H1 (cell line): ENCODE measurements at regions not wholly inside any gene's neighbourhood (a gene's known extent, or its start where the extent isn't known, plus 50 kb on each side); places are given as distances from the start of the nearest gene placed in this dataset.
A peak's percentile ranks its signal among the peaks of the same experiment; 100 is the strongest.

Experiments
- CTCF ChIA-PET: fragments of 300-600 bp; sonication (Branson Sonifier 250); formaldehyde crosslinking; loops from one replicate; lab custom pipeline; 2021; ENCODE audit not compliant: partially characterized antibody; lab: Charles Lee
- POLR2A ChIA-PET: fragments of 300-600 bp; sonication (Branson Sonifier 250); formaldehyde crosslinking; loops from one replicate; lab custom pipeline; 2021; ENCODE audit warnings: inconsistent platforms; ENCODE audit not compliant: partially characterized antibody; lab: Charles Lee
- DNase-seq, 2 experiments: peaks; one replicate each; pipeline versions ENCODE4 v3.0.0 to v3.0.0-alpha.2; 2010 to 2022; ENCODE audit warnings: low spot score in 2 of 2, low read depth in 1 of 2, mixed read lengths in 1 of 2
- FAIRE-seq: peaks from 2 replicates; lab custom pipeline; 2011; peaks lifted over from hg19 to GRCh38; lab: Jason Lieb, UNC
- H2AFZ ChIP-seq: 2 replicates; pipeline ENCODE4 v1.8.1; 2012; ENCODE audit warnings: low read length, inconsistent platforms
- H2AK5ac ChIP-seq: 2 replicates; pipeline ENCODE4 v1.6.1; 2013; ENCODE audit warnings: low read depth, low read length
- H2BK120ac ChIP-seq: replicated peaks from 2 replicates; pipeline ENCODE3; 2013; ENCODE audit warnings: low read depth, low read length, inconsistent platforms
- H2BK12ac ChIP-seq: 2 replicates; pipeline ENCODE4 v1.6.1; 2013; ENCODE audit warnings: low read depth, low read length
- H2BK15ac ChIP-seq: 2 replicates; pipeline ENCODE4 v1.6.1; 2013; ENCODE audit warnings: low read length
- H2BK20ac ChIP-seq: 2 replicates; pipeline ENCODE4 v1.6.1; 2013; ENCODE audit warnings: low read length
- H2BK5ac ChIP-seq: 2 replicates; pipeline ENCODE4 v1.6.1; 2013; ENCODE audit warnings: low read depth, low read length
- H3K14ac ChIP-seq: 2 replicates; pipeline ENCODE4 v1.6.1; 2013; ENCODE audit warnings: inconsistent platforms; ENCODE audit not compliant: insufficient read length
- H3K18ac ChIP-seq: 2 replicates; pipeline ENCODE4 v1.6.1; 2013; ENCODE audit warnings: low read length; ENCODE audit errors: extremely low read depth
- H3K23ac ChIP-seq: 2 replicates; pipeline ENCODE4 v1.6.1; 2013; ENCODE audit warnings: inconsistent platforms; ENCODE audit not compliant: insufficient read length
- H3K23me2 ChIP-seq: 2 replicates; pipeline ENCODE4 v1.6.1; 2013; ENCODE audit warnings: low read depth, low read length
- H3K27ac ChIP-seq: 2 replicates; pipeline ENCODE4 v1.6.1; 2011; ENCODE audit warnings: low read depth, low read length, inconsistent platforms
- H3K27me3 ChIP-seq, 4 experiments: replicated peaks in 1 of 4; 1 replicate in 1 of 4; 2 replicates in 3 of 4; pipeline versions ENCODE4 v1.6.1 to v1.8.1; 2011 to 2013; ENCODE audit warnings: low read length in 3 of 4, mild to moderate bottlenecking in 3 of 4, inconsistent platforms in 2 of 4, mixed read lengths in 2 of 4, moderate library complexity in 1 of 4; ENCODE audit not compliant: control insufficient read depth in 3 of 4, insufficient read depth in 3 of 4; ENCODE audit errors: extremely low read depth in 1 of 4
- H3K36me3 ChIP-seq, 4 experiments: 2 replicates each; pipeline versions ENCODE4 v1.6.1 to v1.8.1; 2011 to 2013; ENCODE audit warnings: mild to moderate bottlenecking in 4 of 4, low read length in 3 of 4, moderate library complexity in 2 of 4, control low read depth in 1 of 4, inconsistent platforms in 1 of 4; ENCODE audit not compliant: insufficient read depth in 4 of 4, control insufficient read depth in 2 of 4
- H3K4ac ChIP-seq: replicated peaks from 2 replicates; pipeline ENCODE3; 2013; ENCODE audit warnings: low read length, low read depth, mixed read lengths, inconsistent platforms; ENCODE audit not compliant: insufficient read length
- H3K4me1 ChIP-seq, 4 experiments: replicated peaks in 1 of 4; 1 replicate in 1 of 4; 2 replicates in 3 of 4; pipeline versions ENCODE4 v1.6.1 to v1.8.1; 2011 to 2013; ENCODE audit warnings: low read length in 3 of 4, inconsistent platforms in 2 of 4, mixed read lengths in 1 of 4; ENCODE audit not compliant: insufficient read depth in 4 of 4, control insufficient read depth in 3 of 4
- H3K4me2 ChIP-seq, 2 experiments: 2 replicates each; pipeline versions ENCODE4 v1.6.1 to v1.8.1; 2011 to 2013; ENCODE audit warnings: low read depth in 2 of 2, low read length in 2 of 2, control low read depth in 1 of 2, inconsistent platforms in 1 of 2, mild to moderate bottlenecking in 1 of 2; ENCODE audit not compliant: insufficient read depth in 1 of 2
- H3K4me3 ChIP-seq, 4 experiments: fragments of 200-600, 300-600 bp in 1 of 4; sonication (generic), shearing (Covaris generic), sonication (Bioruptor Twin) in 1 of 4; 2 replicates each; pipeline versions ENCODE4 v1.5.1 to v1.8.1; 2011 to 2016; ENCODE audit warnings: low read length in 4 of 4, low read depth in 3 of 4, control low read depth in 2 of 4, inconsistent platforms in 2 of 4, mild to moderate bottlenecking in 2 of 4, mixed read lengths in 1 of 4, moderate library complexity in 1 of 4; ENCODE audit not compliant: insufficient read depth in 2 of 4; ENCODE audit errors: extremely low read depth in 1 of 4
- H3K56ac ChIP-seq: replicated peaks from 2 replicates; pipeline ENCODE3; 2013; ENCODE audit warnings: low read depth, mild to moderate bottlenecking, mixed read lengths, low read length, inconsistent platforms; ENCODE audit not compliant: insufficient read length
- H3K79me1 ChIP-seq: 2 replicates; pipeline ENCODE4 v1.6.1; 2013; ENCODE audit warnings: low read depth, low read length, control low read depth
- H3K79me2 ChIP-seq, 2 experiments: 2 replicates each; pipeline versions ENCODE4 v1.6.1 to v1.8.1; 2012 to 2013; ENCODE audit warnings: low read length in 2 of 2, mild to moderate bottlenecking in 2 of 2, inconsistent platforms in 1 of 2; ENCODE audit not compliant: insufficient read depth in 2 of 2, control insufficient read depth in 1 of 2
- H3K9ac ChIP-seq, 4 experiments: replicated peaks in 1 of 4; 1 replicate in 1 of 4; 2 replicates in 3 of 4; pipeline versions ENCODE4 v1.6.1 to v1.8.1; 2011 to 2013; ENCODE audit warnings: low read depth in 3 of 4, low read length in 3 of 4, control low read depth in 2 of 4, mild to moderate bottlenecking in 2 of 4, moderate library complexity in 2 of 4, inconsistent platforms in 1 of 4; ENCODE audit errors: extremely low read depth in 1 of 4
- H3K9me3 ChIP-seq, 2 experiments: 2 replicates each; pipeline versions ENCODE4 v1.6.1 to v1.8.1; 2012 to 2013; ENCODE audit warnings: mild to moderate bottlenecking in 2 of 2, moderate library complexity in 2 of 2, control low read depth in 1 of 2, inconsistent platforms in 1 of 2, low read depth in 1 of 2, low read length in 1 of 2, mixed read lengths in 1 of 2; ENCODE audit not compliant: insufficient read depth in 2 of 2
- H4K20me1 ChIP-seq, 2 experiments: replicated peaks in 1 of 2; 2 replicates each; pipeline versions ENCODE3 to v1.8.1; 2011 to 2013; ENCODE audit warnings: inconsistent platforms in 2 of 2, low read length in 2 of 2, mild to moderate bottlenecking in 1 of 2; ENCODE audit not compliant: insufficient read depth in 2 of 2, control insufficient read depth in 1 of 2
- H4K5ac ChIP-seq: 2 replicates; pipeline ENCODE4 v1.6.1; 2013; ENCODE audit warnings: low read length, low read depth, mixed read lengths, inconsistent platforms; ENCODE audit not compliant: insufficient read length
- H4K8ac ChIP-seq: 2 replicates; pipeline ENCODE4 v1.8.0; 2013; ENCODE audit warnings: mild to moderate bottlenecking, moderate library complexity, low read length, inconsistent platforms; ENCODE audit not compliant: insufficient read depth; ENCODE audit errors: extremely low read depth
- H4K91ac ChIP-seq: replicated peaks from 2 replicates; pipeline ENCODE3; 2013; ENCODE audit warnings: low read length, mixed read lengths, inconsistent platforms; ENCODE audit not compliant: insufficient read length
- WGBS, 2 experiments: shearing (Covaris generic) in 1 of 2; methylation state at CpG; one replicate each; pipeline versions ENCODE4 v1.1.6 to v1.1.7; 2013 to 2015; ENCODE audit warnings: low lambda C conversion rate in 2 of 2, mixed read lengths in 2 of 2, inconsistent platforms in 1 of 2, low coverage in 1 of 2, missing lambda C conversion rate in 1 of 2; ENCODE audit not compliant: insufficient replicate concordance in 2 of 2, insufficient coverage in 1 of 2, insufficient read length in 1 of 2; ENCODE audit errors: extremely low coverage in 1 of 2, missing lambda C conversion rate in 1 of 2; 5-methylcytosine and 5-hydroxymethylcytosine counted together

GRCh38 chr22:44429941-44430587 is 68.0 kb downstream of the RTL6 start:
- no peak overlapping the region for H3K14ac ChIP-seq
- no peak overlapping the region for H3K9ac ChIP-seq

More at GRCh38 chr22:44429941-44430587, 68.0 kb downstream of the RTL6 start:
- peaks cover 3 to 6% (median 5%) of the 10 kb centered on the region in 4 experiments for H3K4me1 ChIP-seq
- no peak overlapping the region for H2BK20ac ChIP-seq
- no peak overlapping the region for H2BK120ac ChIP-seq
- CTCF ChIA-PET: interaction anchor here (0.7 to 0.9 kb wide), 2 partner anchors 20 to 105 kb away, joined by 3 to 4 read pairs; no protein-coding TSS in a partner anchor
- H3K56ac ChIP-seq: no peak overlapping the region
- no peak overlapping the region for H3K18ac ChIP-seq
- H3K27me3 ChIP-seq: no peaks in the 10 kb centered on the region
- no peaks in the 10 kb centered on the region for H3K9me3 ChIP-seq
- no peak overlapping the region for H3K4me2 ChIP-seq
- H2BK15ac ChIP-seq: no peak overlapping the region
- H3K23me2 ChIP-seq: no peaks in the 10 kb centered on the region; the same call in 1 of the 2 replicates
- FAIRE-seq (no peak), DNase-seq (no peak)
- no peak overlapping the region for H4K91ac ChIP-seq
- H3K79me2 ChIP-seq: no peaks in the 10 kb centered on the region
- POLR2A ChIA-PET: no interaction called here
- no peak overlapping the region for H3K23ac ChIP-seq
- H3K27ac ChIP-seq: no peak overlapping the region
- WGBS, 2 experiments: 87% methylated on average over 15 of the region's 16 CpGs; no CpG with 5 or more reads in 1 of the 2 experiments
- no peak overlapping the region for H2AFZ ChIP-seq
- H3K4ac ChIP-seq: no peak overlapping the region
- H2BK5ac ChIP-seq: no peak overlapping the region
- H4K5ac ChIP-seq: no peak overlapping the region
- H2AK5ac ChIP-seq: 0 out of 2 replicates have a peak overlapping the region, but pooled peaks have one; percentile 53
- no peaks in the 10 kb centered on the region for H3K36me3 ChIP-seq
- H4K20me1 ChIP-seq: no peaks in the 10 kb centered on the region
- H3K4me3 ChIP-seq: no peak overlapping the region
- H2BK12ac ChIP-seq: no peak overlapping the region
- no peaks in the 10 kb centered on the region for H3K79me1 ChIP-seq
- H4K8ac ChIP-seq: no peak overlapping the region
